ENCODE measurements at regions not wholly inside any gene's neighbourhood (a gene's known extent, or its start where the extent isn't known, plus 50 kb on each side); places are given as distances from the start of the nearest gene placed in this dataset.

DNA sequence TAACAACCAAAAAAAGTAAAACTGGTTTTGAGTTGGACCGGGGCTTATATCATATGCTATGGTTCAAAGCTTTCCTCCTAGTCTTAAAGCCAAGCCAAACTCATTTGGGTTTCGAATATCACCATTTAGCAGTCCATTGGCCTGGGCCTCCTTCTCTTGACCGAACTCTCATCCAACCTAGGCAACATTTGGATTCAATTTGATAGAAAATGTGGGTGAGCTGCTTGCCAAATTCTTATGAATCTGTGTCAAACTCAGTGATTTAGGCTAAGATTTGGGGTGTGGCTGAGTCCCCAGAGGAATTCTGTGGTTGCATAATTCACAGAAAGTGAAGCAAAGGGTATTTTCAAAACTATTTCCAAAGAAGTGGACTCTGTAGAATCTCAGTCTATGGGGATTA, 83.7 kb downstream of the BLID start:
- H4K20me1 ChIP-seq (ENCODE audit: control insufficient read depth, extremely low read depth, insufficient read depth, low read length), result no peaks in the 10 kb centered on the region
- TF ChIP-seq, protein P1, sequence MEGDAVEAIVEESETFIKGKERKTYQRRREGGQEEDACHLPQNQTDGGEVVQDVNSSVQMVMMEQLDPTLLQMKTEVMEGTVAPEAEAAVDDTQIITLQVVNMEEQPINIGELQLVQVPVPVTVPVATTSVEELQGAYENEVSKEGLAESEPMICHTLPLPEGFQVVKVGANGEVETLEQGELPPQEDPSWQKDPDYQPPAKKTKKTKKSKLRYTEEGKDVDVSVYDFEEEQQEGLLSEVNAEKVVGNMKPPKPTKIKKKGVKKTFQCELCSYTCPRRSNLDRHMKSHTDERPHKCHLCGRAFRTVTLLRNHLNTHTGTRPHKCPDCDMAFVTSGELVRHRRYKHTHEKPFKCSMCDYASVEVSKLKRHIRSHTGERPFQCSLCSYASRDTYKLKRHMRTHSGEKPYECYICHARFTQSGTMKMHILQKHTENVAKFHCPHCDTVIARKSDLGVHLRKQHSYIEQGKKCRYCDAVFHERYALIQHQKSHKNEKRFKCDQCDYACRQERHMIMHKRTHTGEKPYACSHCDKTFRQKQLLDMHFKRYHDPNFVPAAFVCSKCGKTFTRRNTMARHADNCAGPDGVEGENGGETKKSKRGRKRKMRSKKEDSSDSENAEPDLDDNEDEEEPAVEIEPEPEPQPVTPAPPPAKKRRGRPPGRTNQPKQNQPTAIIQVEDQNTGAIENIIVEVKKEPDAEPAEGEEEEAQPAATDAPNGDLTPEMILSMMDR (optimal IDR thresholded peaks at IDR 0.05 in 1 of 3, IDR thresholded peaks at IDR 0.05 in 1 of 3, conservative IDR thresholded peaks at IDR 0.05 in 1 of 3; ENCODE audit: extremely low read depth in 1 of 3, insufficient read depth in 2 of 3, low read length in 3 of 3), result no peak
- TF ChIP-seq EZH2 (IDR thresholded peaks at IDR 0.05; ENCODE audit: low read length), result no peak
- no peak overlapping the region for H2AFZ ChIP-seq (ENCODE audit: control insufficient read depth, low read length)
- H3K9ac ChIP-seq (ENCODE audit: control insufficient read depth, extremely low read depth, insufficient read depth, low read length), result no peak overlapping the region
- H3K27me3 ChIP-seq (ENCODE audit: control insufficient read depth, extremely low read depth, insufficient read depth, low read length), result no peaks in the 10 kb centered on the region
- no peaks in the 10 kb centered on the region for H3K79me2 ChIP-seq (ENCODE audit: control insufficient read depth, insufficient read depth, low read length)
- H3K9me3 ChIP-seq (ENCODE audit: control insufficient read depth, low read depth, low read length), result no peaks in the 10 kb centered on the region
- H3K9me1 ChIP-seq (ENCODE audit: control insufficient read depth, extremely low read depth, insufficient read depth, low read length), result no peaks in the 10 kb centered on the region
- H3K4me2 ChIP-seq (ENCODE audit: control insufficient read depth, extremely low read depth, insufficient read depth, low read depth, low read length), result no peak overlapping the region
- H3K4me1 ChIP-seq (ENCODE audit: control insufficient read depth, extremely low read depth, insufficient read depth, low read length), result peaks cover 2% of the 10 kb centered on the region
- no peak overlapping the region for H3K27ac ChIP-seq (ENCODE audit: control insufficient read depth, insufficient read depth, low read length)
- DNase-seq (ENCODE audit: low read depth, low spot score) (no peak), FAIRE-seq (no peak)
- dilution Hi-C loops (cut with MboI; ENCODE audit: extremely low pct_ligation_motif_present, low sequenced_read_pairs), result no loop called here
- H3K4me3 ChIP-seq (ENCODE audit: control insufficient read depth in 2 of 3, extremely low read depth in 1 of 3, insufficient read depth in 2 of 3, low read depth in 1 of 3, low read length in 3 of 3), result no peak overlapping the region
- no peaks in the 10 kb centered on the region for H3K36me3 ChIP-seq (ENCODE audit: control insufficient read depth in 2 of 2, extremely low read depth in 1 of 2, insufficient read depth in 2 of 2, low read length in 2 of 2)

DNA sequence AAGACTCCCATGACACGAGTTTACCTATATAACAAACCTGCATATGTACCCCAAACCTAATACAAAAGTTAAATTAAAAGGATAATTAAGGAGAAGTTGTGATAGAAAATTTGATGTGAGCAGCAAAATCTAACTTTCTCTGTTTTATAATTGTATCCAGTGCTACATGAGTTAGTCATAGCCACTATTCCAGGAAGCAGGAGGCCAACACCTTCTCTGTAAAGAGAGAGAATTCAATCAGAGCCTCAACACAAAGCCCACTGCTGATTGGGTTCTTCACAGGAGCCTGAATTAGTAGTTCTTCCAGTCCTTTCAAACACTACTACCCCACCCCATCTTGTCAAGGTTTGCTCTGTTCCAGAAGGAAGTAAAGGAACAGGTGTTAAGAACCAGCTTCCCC, 84.2 kb downstream of the BLID start:
- TF ChIP-seq, protein P1 (optimal IDR thresholded peaks at IDR 0.05 in 1 of 3, IDR thresholded peaks at IDR 0.05 in 1 of 3, conservative IDR thresholded peaks at IDR 0.05 in 1 of 3; ENCODE audit: extremely low read depth in 1 of 3, insufficient read depth in 2 of 3, low read length in 3 of 3), result no peak
- TF ChIP-seq EZH2 (IDR thresholded peaks at IDR 0.05; ENCODE audit: low read length), result no peak
- Histone ChIP-seq H3K27ac (ENCODE audit: control insufficient read depth, insufficient read depth, low read length) (no peak overlapping the region), H3K36me3 (ENCODE audit: control insufficient read depth in 2 of 2, extremely low read depth in 1 of 2, insufficient read depth in 2 of 2, low read length in 2 of 2) (no peaks in the 10 kb centered on the region), H2AFZ (ENCODE audit: control insufficient read depth, low read length) (no peak overlapping the region), H3K9ac (ENCODE audit: control insufficient read depth, extremely low read depth, insufficient read depth, low read length) (no peak overlapping the region), H3K9me1 (ENCODE audit: control insufficient read depth, extremely low read depth, insufficient read depth, low read length) (no peaks in the 10 kb centered on the region), H3K9me3 (ENCODE audit: control insufficient read depth, low read depth, low read length) (no peaks in the 10 kb centered on the region), H3K27me3 (ENCODE audit: control insufficient read depth, extremely low read depth, insufficient read depth, low read length) (no peaks in the 10 kb centered on the region), H3K4me3 (ENCODE audit: control insufficient read depth in 2 of 3, extremely low read depth in 1 of 3, insufficient read depth in 2 of 3, low read depth in 1 of 3, low read length in 3 of 3) (no peak overlapping the region), H4K20me1 (ENCODE audit: control insufficient read depth, extremely low read depth, insufficient read depth, low read length) (no peaks in the 10 kb centered on the region), H3K4me1 (ENCODE audit: control insufficient read depth, extremely low read depth, insufficient read depth, low read length) (peaks cover 2% of the 10 kb centered on the region), H3K79me2 (ENCODE audit: control insufficient read depth, insufficient read depth, low read length) (no peaks in the 10 kb centered on the region), H3K4me2 (ENCODE audit: control insufficient read depth, extremely low read depth, insufficient read depth, low read depth, low read length) (no peak overlapping the region)
- dilution Hi-C loops (cut with MboI; ENCODE audit: extremely low pct_ligation_motif_present, low sequenced_read_pairs), result no loop called here
- no peak for FAIRE-seq
- DNase-seq (ENCODE audit: low read depth, low spot score), result no peak

Data from keratinocyte (primary cell).